GM23248 (cell line): ENCODE measurements at regions not wholly inside any gene's neighbourhood (a gene's known extent, or its start where the extent isn't known, plus 50 kb on each side); places are given as distances from the start of the nearest gene placed in this dataset.

Experiments
- DNase-seq: peaks from one replicate; pipeline ENCODE4 v3.0.0-alpha.2; 2015
- H2AFZ ChIP-seq: fragments of 200-600 bp; sonication (generic); 2 replicates; pipeline ENCODE4 v1.6.1; 2016; ENCODE audit warnings: antibody characterized with exemption
- H3F3A ChIP-seq: fragments of 200-600 bp; sonication (generic); 2 replicates; pipeline ENCODE4 v1.6.1; 2016; ENCODE audit warnings: mild to moderate bottlenecking, antibody characterized with exemption, mixed run types; ENCODE audit not compliant: insufficient read depth
- H3K27ac ChIP-seq: fragments of 200-600 bp; sonication (generic); 2 replicates; pipeline ENCODE4 v1.5.1; 2016; ENCODE audit warnings: mild to moderate bottlenecking
- H3K27me3 ChIP-seq: fragments of 200-600 bp; sonication (generic); replicated peaks from 2 replicates; pipeline ENCODE4 v1.6.1; 2016; ENCODE audit warnings: mild to moderate bottlenecking; ENCODE audit not compliant: insufficient read depth
- H3K36me3 ChIP-seq: fragments of 200-600 bp; sonication (generic); 2 replicates; pipeline ENCODE4 v1.6.1; 2016; ENCODE audit warnings: low read depth, mild to moderate bottlenecking
- H3K4me1 ChIP-seq: fragments of 200-600 bp; sonication (generic); 2 replicates; pipeline ENCODE4 v1.6.1; 2016; ENCODE audit warnings: mild to moderate bottlenecking; ENCODE audit not compliant: insufficient read depth
- H3K4me2 ChIP-seq: fragments of 200-600 bp; sonication (generic); one replicate; pipeline ENCODE4 v1.6.1; 2016; ENCODE audit warnings: mild to moderate bottlenecking; ENCODE audit not compliant: unreplicated experiment
- H3K4me3 ChIP-seq: fragments of 200-600 bp; sonication (generic); 2 replicates; pipeline ENCODE4 v1.5.1; 2016; ENCODE audit warnings: mild to moderate bottlenecking
- H3K79me2 ChIP-seq: fragments of 200-600 bp; sonication (generic); 2 replicates; pipeline ENCODE4 v1.6.1; 2016; ENCODE audit warnings: mild to moderate bottlenecking; ENCODE audit not compliant: insufficient read depth
- H3K9ac ChIP-seq: fragments of 200-600 bp; sonication (generic); 2 replicates; pipeline ENCODE4 v1.6.1; 2016; ENCODE audit warnings: mild to moderate bottlenecking
- H3K9me2 ChIP-seq: fragments of 200-600 bp; sonication (generic); 2 replicates; pipeline ENCODE4 v1.6.1; 2016; ENCODE audit warnings: mixed run types, mild to moderate bottlenecking, moderate library complexity; ENCODE audit not compliant: insufficient read depth
- H3K9me3 ChIP-seq: fragments of 200-600 bp; sonication (generic); one replicate; pipeline ENCODE4 v1.6.1; 2017; ENCODE audit warnings: low read depth
- H4K20me1 ChIP-seq: fragments of 200-600 bp; sonication (generic); 2 replicates; pipeline ENCODE4 v1.6.0; 2016; ENCODE audit not compliant: insufficient read depth
- EZH2 ChIP-seq: fragments of 200-600 bp; sonication (generic); IDR thresholded peaks from 2 replicates; pipeline ENCODE4 v1.6.1; 2018; ENCODE audit warnings: antibody characterized with exemption, mild to moderate bottlenecking; ENCODE audit not compliant: insufficient read depth, poor library complexity, severe bottlenecking
- EZH2phosphoT487 ChIP-seq: fragments of 200-600 bp; sonication (generic); IDR thresholded peaks from 2 replicates; pipeline ENCODE4 v1.6.1; 2018; ENCODE audit warnings: antibody characterized with exemption, moderate library complexity, mild to moderate bottlenecking, low read depth; ENCODE audit not compliant: insufficient read depth
- WGBS, 2 experiments: methylation state at CpG; one replicate each; pipeline ENCODE4 v1.1.6; 2015 to 2017; ENCODE audit warnings: low lambda C conversion rate in 2 of 2, low coverage in 1 of 2; ENCODE audit errors: missing lambda C conversion rate in 2 of 2; 5-methylcytosine and 5-hydroxymethylcytosine counted together
- in situ Hi-C: fragments of 300-500 bp; cut with MboI; formaldehyde crosslinking; loops from 2 replicates; pipeline ENCODE4 v1.15.0; 2020

GRCh38 chr2:128958241-128958640 is 639.6 kb upstream of the HS6ST1 start:
- DNase-seq: no peak
- Histone ChIP-seq H2AFZ (no peak overlapping the region), H3F3A (no peaks in the 10 kb centered on the region), H4K20me1 (no peaks in the 10 kb centered on the region), H3K9me2 (no peaks in the 10 kb centered on the region), H3K27ac (no peak overlapping the region), H3K27me3 (no peaks in the 10 kb centered on the region), H3K9me3 (no peaks in the 10 kb centered on the region), H3K9ac (no peak overlapping the region), H3K4me3 (no peak overlapping the region), H3K4me2 (no peak overlapping the region), H3K4me1 (no peaks in the 10 kb centered on the region), H3K79me2 (no peaks in the 10 kb centered on the region), H3K36me3 (no peaks in the 10 kb centered on the region)
- WGBS, 2 experiments: 39 to 49% methylated on average over 4 of the region's 4 CpGs
- TF ChIP-seq EZH2: no peak
- no peak for TF ChIP-seq EZH2phosphoT487
- in situ Hi-C loops: no loop called here

- no peak overlapping the region for H2AFZ ChIP-seq
- H4K20me1 ChIP-seq: no peaks in the 10 kb centered on the region
- no peaks in the 10 kb centered on the region for H3K79me2 ChIP-seq
- no peak overlapping the region for H3K27ac ChIP-seq
- H3K9me3 ChIP-seq: no peaks in the 10 kb centered on the region
- TF ChIP-seq EZH2phosphoT487 (no peak), EZH2 (no peak)
- no peak overlapping the region for H3K4me2 ChIP-seq
- H3K4me3 ChIP-seq: no peak overlapping the region
- H3K9ac ChIP-seq: no peak overlapping the region
- no peaks in the 10 kb centered on the region for H3K4me1 ChIP-seq
- H3F3A ChIP-seq: no peaks in the 10 kb centered on the region
- no peak for DNase-seq
- H3K9me2 ChIP-seq: no peaks in the 10 kb centered on the region
- no peaks in the 10 kb centered on the region for H3K27me3 ChIP-seq
- in situ Hi-C loops: no loop called here
- H3K36me3 ChIP-seq: no peaks in the 10 kb centered on the region
These were observed 649.0 kb upstream of the HS6ST1 start for GRCh38 chr2:128967646-128968045.

- Histone ChIP-seq H3K27me3 (no peaks in the 10 kb centered on the region), H3K27ac (no peak overlapping the region)
These were observed 650.7 kb upstream of the HS6ST1 start for GRCh38 chr2:128969374-128969773.

GRCh38 chr2:128970332-128971116 is 651.9 kb upstream of the HS6ST1 start:
- H2AFZ ChIP-seq: no peak overlapping the region
- H4K20me1 ChIP-seq: no peaks in the 10 kb centered on the region
- H3K36me3 ChIP-seq: no peaks in the 10 kb centered on the region
- no peak for DNase-seq
- no peaks in the 10 kb centered on the region for H3F3A ChIP-seq
- H3K4me1 ChIP-seq: no peaks in the 10 kb centered on the region
- no peaks in the 10 kb centered on the region for H3K27me3 ChIP-seq
- H3K9me3 ChIP-seq: no peaks in the 10 kb centered on the region
- H3K27ac ChIP-seq: no peak overlapping the region
- no peaks in the 10 kb centered on the region for H3K79me2 ChIP-seq
- no peak overlapping the region for H3K9ac ChIP-seq
- H3K4me3 ChIP-seq: no peak overlapping the region
- no peak overlapping the region for H3K4me2 ChIP-seq
- 22 to 25% methylated on average over 10 of the region's 10 CpGs for WGBS, 2 experiments
- H3K9me2 ChIP-seq: no peaks in the 10 kb centered on the region
- no peak for TF ChIP-seq EZH2
- in situ Hi-C loops: no loop called here

More at GRCh38 chr2:128969374-128969773, 650.7 kb upstream of the HS6ST1 start:
- no peak overlapping the region for H3K4me3 ChIP-seq
- H3K9ac ChIP-seq: no peak overlapping the region
- TF ChIP-seq EZH2phosphoT487 (no peak), EZH2 (no peak)
- no peaks in the 10 kb centered on the region for H3K4me1 ChIP-seq
- in situ Hi-C loops: no loop called here
- no peaks in the 10 kb centered on the region for H3K79me2 ChIP-seq
- no peaks in the 10 kb centered on the region for H3K9me2 ChIP-seq
- H3K4me2 ChIP-seq: no peak overlapping the region
- H3F3A ChIP-seq: no peaks in the 10 kb centered on the region
- no peaks in the 10 kb centered on the region for H4K20me1 ChIP-seq
- H3K9me3 ChIP-seq: no peaks in the 10 kb centered on the region
- H2AFZ ChIP-seq: no peak overlapping the region
- no peak for DNase-seq
- no peaks in the 10 kb centered on the region for H3K36me3 ChIP-seq

DNA sequence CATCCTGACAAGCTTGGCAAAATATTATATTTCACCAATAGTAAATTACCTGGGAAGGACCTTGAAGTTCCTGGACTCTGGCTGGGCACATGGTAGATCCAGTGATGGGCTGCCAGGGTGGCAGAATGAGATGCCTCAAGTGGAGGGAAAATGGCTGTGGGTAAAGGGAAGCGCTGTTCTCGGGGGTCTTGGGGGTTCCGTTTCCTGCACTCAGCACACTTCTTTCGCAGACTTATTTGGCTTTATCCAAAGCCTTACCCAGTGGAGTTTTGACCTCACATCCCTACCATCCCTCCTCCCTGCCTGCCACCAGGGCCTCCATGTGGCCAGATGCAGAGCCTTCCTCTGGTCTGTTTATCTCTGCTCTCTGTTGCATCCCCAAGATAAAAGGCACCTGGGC is 654.9 kb upstream of the HS6ST1 start:
- Histone ChIP-seq H3K9ac (no peak overlapping the region), H3K27ac (no peak overlapping the region), H3K4me2 (no peak overlapping the region), H3K36me3 (no peaks in the 10 kb centered on the region), H3F3A (no peaks in the 10 kb centered on the region), H4K20me1 (no peaks in the 10 kb centered on the region), H3K79me2 (no peaks in the 10 kb centered on the region), H3K4me3 (no peak overlapping the region), H3K9me3 (no peaks in the 10 kb centered on the region), H3K9me2 (no peaks in the 10 kb centered on the region), H2AFZ (no peak overlapping the region), H3K4me1 (no peaks in the 10 kb centered on the region), H3K27me3 (no peaks in the 10 kb centered on the region)
- TF ChIP-seq EZH2phosphoT487: no peak
- TF ChIP-seq EZH2: no peak
- no peak for DNase-seq
- in situ Hi-C loops: no loop called here
- WGBS, 2 experiments: 37 to 39% methylated on average over 4 of the region's 4 CpGs
